Ovary (tissue), 3 donors: ENCODE measurements at regions not wholly inside any gene's neighbourhood (a gene's known extent, or its start where the extent isn't known, plus 50 kb on each side); places are given as distances from the start of the nearest gene placed in this dataset.

Experiments used
- POLR2A ChIP-seq: fragments of 450-650 bp; IDR thresholded peaks from one replicate; pipeline ENCODE4 v1.6.1; 2017; ENCODE audit warnings: antibody characterized with exemption, mild to moderate bottlenecking, moderate library complexity
- TF ChIP-seq, protein P1 (sequence below), 3 donors: fragments of 450-650 bp in 2 of 3; fragments of 200-600 bp in 1 of 3; IDR thresholded peaks; one replicate each; pipeline versions ENCODE4 v1.5.1 to v1.8.0; 2016 to 2022; ENCODE audit warnings: antibody characterized with exemption in 3 of 3, mild to moderate bottlenecking in 1 of 3
- donor health status: DM: no; HTN: no; CAD: no.

DNA sequence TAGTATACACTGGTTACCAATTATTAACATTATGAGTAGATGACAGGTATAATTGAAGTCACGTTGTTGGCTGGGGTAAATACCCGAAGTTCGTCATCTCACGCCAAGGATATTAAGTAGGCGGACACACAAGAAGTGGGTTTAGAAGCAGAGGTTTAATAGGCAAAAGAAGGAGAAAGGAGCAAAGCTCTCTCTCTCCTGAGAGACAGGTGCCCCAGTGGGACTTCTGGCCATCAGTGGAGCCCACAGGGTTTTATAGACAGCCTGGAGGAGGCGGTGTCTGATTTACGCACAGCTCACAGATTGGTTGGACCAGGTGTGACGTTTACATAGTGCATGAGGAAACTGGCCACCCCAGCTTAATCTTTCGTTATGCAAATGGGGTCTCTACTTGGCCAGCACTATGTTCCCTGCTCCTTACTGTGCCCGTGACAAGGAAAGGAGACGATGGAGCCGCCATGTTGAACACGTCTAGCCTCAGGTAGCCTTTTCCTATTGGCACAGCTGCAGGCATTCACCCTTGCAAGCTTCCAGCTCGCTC is 128.8 kb upstream of the KYNU start:
- TF ChIP-seq, protein P1, sequence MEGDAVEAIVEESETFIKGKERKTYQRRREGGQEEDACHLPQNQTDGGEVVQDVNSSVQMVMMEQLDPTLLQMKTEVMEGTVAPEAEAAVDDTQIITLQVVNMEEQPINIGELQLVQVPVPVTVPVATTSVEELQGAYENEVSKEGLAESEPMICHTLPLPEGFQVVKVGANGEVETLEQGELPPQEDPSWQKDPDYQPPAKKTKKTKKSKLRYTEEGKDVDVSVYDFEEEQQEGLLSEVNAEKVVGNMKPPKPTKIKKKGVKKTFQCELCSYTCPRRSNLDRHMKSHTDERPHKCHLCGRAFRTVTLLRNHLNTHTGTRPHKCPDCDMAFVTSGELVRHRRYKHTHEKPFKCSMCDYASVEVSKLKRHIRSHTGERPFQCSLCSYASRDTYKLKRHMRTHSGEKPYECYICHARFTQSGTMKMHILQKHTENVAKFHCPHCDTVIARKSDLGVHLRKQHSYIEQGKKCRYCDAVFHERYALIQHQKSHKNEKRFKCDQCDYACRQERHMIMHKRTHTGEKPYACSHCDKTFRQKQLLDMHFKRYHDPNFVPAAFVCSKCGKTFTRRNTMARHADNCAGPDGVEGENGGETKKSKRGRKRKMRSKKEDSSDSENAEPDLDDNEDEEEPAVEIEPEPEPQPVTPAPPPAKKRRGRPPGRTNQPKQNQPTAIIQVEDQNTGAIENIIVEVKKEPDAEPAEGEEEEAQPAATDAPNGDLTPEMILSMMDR (IDR thresholded peaks at IDR 0.05), result no peak
- TF ChIP-seq POLR2A, result no peak
